GM19468 (cell line): ENCODE measurements at regions not wholly inside any gene's neighbourhood (a gene's known extent, or its start where the extent isn't known, plus 50 kb on each side); places are given as distances from the start of the nearest gene placed in this dataset.

ENCODE experiments used
- ATAC-seq: cut with Tn5 transposase; IDR thresholded peaks from one replicate; pipeline ENCODE4 v1.9.1; 2021; ENCODE audit warnings: mild to moderate bottlenecking, moderate library complexity, moderate number of reproducible peaks; ENCODE audit not compliant: unreplicated experiment; ENCODE audit errors: extremely low read depth

- no peak for ATAC-seq
These were observed 167.6 kb downstream of the RND3 start for GRCh38 chr2:150319658-150320555.

GRCh38 chr2:150319085-150319484, 168.4 kb downstream of the RND3 start:
- ATAC-seq: no peak

GRCh38 chr2:150312271-150312670, 175.2 kb downstream of the RND3 start:
- no peak for ATAC-seq

- no peak for ATAC-seq
These were observed 178.0 kb downstream of the RND3 start for GRCh38 chr2:150309311-150310080.

GRCh38 chr2:150307258-150307657, 180.2 kb downstream of the RND3 start:
- no peak for ATAC-seq

- ATAC-seq: no peak
These were observed 184.2 kb downstream of the RND3 start for GRCh38 chr2:150303281-150303680.

- ATAC-seq: no peak
These were observed 188.7 kb downstream of the RND3 start for GRCh38 chr2:150298571-150299305.

GRCh38 chr2:150296770-150297546, 190.5 kb downstream of the RND3 start:
- ATAC-seq: no peak

GRCh38 chr2:150295544-150295943, 191.9 kb downstream of the RND3 start:
- no peak for ATAC-seq

GRCh38 chr2:150293771-150294170, 193.7 kb downstream of the RND3 start:
- ATAC-seq: no peak

GRCh38 chr2:150292807-150293206, 194.7 kb downstream of the RND3 start:
- ATAC-seq: no peak

- no peak for ATAC-seq
These were observed 195.3 kb downstream of the RND3 start for GRCh38 chr2:150292192-150292591.

GRCh38 chr2:150286730-150287362, 200.6 kb downstream of the RND3 start:
- ATAC-seq: no peak

GRCh38 chr2:150284116-150284515, 203.4 kb downstream of the RND3 start:
- no peak for ATAC-seq

- ATAC-seq: no peak
These were observed 204.6 kb downstream of the RND3 start for GRCh38 chr2:150282771-150283371.

- ATAC-seq: no peak
These were observed 205.1 kb downstream of the RND3 start for GRCh38 chr2:150282357-150282756.

- no peak for ATAC-seq
These were observed 207.2 kb downstream of the RND3 start for GRCh38 chr2:150280231-150280630.

GRCh38 chr2:150279686-150280085, 207.8 kb downstream of the RND3 start:
- no peak for ATAC-seq

- ATAC-seq: no peak
These were observed 210.7 kb downstream of the RND3 start for GRCh38 chr2:150276737-150277136.
